WERI-Rb-1 (cell line): ENCODE measurements at regions not wholly inside any gene's neighbourhood (a gene's known extent, or its start where the extent isn't known, plus 50 kb on each side); places are given as distances from the start of the nearest gene placed in this dataset.
"Not testable (repeated sequence)": the region's sequence is repeated elsewhere in the genome, so short reads cannot be mapped to it uniquely, and the experiment has no call there.

ENCODE experiments used
- DNase-seq: peaks from one replicate; pipeline ENCODE4 v3.0.0-alpha.2; 2020
- H3K27ac ChIP-seq: fragments of 250-450 bp; sonication (Bioruptor Pico); 2 replicates; pipeline ENCODE4 v1.5.1; 2020; ENCODE audit warnings: mild to moderate bottlenecking, moderate library complexity
- H3K27me3 ChIP-seq: fragments of 250-450 bp; sonication (Bioruptor Pico); 2 replicates; pipeline ENCODE4 v1.5.1; 2021; ENCODE audit warnings: mild to moderate bottlenecking, low read depth, moderate library complexity; ENCODE audit not compliant: insufficient read depth, severe bottlenecking
- H3K36me3 ChIP-seq: fragments of 250-450 bp; sonication (Bioruptor Pico); 2 replicates; pipeline ENCODE4 v1.5.1; 2020; ENCODE audit warnings: mild to moderate bottlenecking, moderate library complexity
- H3K4me3 ChIP-seq: 2 replicates; pipeline ENCODE4 v1.5.1; 2011; ENCODE audit warnings: low read depth, mild to moderate bottlenecking, control low read depth, low read length
- H3K9me3 ChIP-seq: fragments of 250-450 bp; sonication (Bioruptor Pico); 2 replicates; pipeline ENCODE4 v1.5.1; 2021; ENCODE audit warnings: mild to moderate bottlenecking, moderate library complexity; ENCODE audit not compliant: severe bottlenecking
- TF ChIP-seq, protein P1 (sequence below): IDR thresholded peaks from 2 replicates; pipeline ENCODE4 v1.5.1; 2011; ENCODE audit warnings: low read depth, mild to moderate bottlenecking, control low read depth, inconsistent platforms, low read length

DNA sequence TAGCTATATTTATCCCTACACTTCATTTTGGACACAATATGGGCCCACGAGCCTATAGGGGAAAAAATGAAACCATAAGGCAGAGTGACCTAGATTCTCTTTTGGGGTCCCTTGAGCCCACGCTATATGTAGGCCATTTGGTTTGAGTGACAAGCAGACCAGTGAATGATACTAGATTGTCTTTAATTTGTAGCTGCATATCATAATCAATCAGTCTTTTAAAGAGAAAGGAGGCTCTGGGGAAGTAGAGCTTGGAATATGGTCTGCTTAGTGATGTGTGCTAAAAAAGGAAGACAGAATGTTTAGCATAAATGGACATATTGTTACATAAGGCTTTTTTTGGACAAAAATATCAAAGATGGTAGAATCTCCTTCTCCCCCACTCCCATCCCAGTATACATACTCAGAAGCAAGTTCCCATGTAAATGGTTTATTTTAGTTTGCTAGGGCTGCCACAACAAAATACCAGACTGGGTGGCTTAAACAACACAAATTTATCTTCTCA, 140.8 kb downstream of the CAPZA3 start:
- no peaks in the 10 kb centered on the region for H3K36me3 ChIP-seq
- TF ChIP-seq, protein P1, sequence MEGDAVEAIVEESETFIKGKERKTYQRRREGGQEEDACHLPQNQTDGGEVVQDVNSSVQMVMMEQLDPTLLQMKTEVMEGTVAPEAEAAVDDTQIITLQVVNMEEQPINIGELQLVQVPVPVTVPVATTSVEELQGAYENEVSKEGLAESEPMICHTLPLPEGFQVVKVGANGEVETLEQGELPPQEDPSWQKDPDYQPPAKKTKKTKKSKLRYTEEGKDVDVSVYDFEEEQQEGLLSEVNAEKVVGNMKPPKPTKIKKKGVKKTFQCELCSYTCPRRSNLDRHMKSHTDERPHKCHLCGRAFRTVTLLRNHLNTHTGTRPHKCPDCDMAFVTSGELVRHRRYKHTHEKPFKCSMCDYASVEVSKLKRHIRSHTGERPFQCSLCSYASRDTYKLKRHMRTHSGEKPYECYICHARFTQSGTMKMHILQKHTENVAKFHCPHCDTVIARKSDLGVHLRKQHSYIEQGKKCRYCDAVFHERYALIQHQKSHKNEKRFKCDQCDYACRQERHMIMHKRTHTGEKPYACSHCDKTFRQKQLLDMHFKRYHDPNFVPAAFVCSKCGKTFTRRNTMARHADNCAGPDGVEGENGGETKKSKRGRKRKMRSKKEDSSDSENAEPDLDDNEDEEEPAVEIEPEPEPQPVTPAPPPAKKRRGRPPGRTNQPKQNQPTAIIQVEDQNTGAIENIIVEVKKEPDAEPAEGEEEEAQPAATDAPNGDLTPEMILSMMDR, result no peak
- no peaks in the 10 kb centered on the region for H3K27me3 ChIP-seq
- H3K27ac ChIP-seq, result no peak overlapping the region
- no peak for DNase-seq
- H3K9me3 ChIP-seq, result no peaks in the 10 kb centered on the region
- no peak overlapping the region for H3K4me3 ChIP-seq

DNA sequence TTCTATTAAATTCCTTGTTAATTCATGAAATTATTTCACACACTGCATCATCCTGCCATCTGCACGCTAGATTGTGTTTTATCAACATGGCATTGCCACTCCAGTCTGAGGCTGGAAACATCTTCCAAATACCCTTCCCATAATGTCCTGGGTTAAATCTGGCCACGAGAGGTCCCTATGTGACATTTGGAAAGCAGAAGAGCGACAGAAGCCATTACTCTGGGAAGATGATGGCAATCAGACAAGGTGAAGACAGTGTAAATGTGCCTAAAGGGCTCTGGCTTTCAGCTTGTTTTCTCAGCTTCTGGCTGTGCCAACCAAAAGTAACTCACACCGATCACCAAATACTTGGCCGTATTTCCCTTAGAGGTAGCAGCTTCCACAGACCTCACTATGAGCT, 144.8 kb downstream of the CAPZA3 start:
- Histone ChIP-seq H3K27me3 (no peaks in the 10 kb centered on the region), H3K36me3 (no peaks in the 10 kb centered on the region), H3K9me3 (no peaks in the 10 kb centered on the region), H3K4me3 (no peak overlapping the region), H3K27ac (no peak overlapping the region)
- TF ChIP-seq, protein P1, result no peak
- no peak for DNase-seq

DNA sequence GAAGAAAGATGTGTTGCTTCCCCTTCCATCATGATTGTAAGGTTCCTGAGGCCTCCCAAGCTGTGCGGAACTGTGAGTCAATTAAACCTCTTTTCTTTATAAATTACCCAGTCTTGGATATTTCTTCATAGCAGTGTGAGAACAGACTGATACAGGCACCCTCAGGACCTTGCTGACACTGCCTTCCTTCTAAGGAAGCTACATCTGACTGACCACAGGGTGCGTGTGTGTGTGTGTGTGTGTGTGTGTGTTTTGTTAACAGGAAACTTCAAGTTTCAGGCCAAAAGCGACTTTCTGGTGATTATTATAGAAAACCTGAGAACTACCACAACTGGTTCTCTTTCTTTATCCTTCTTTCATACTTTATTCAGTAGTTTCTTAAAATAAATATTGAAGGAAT, 149.0 kb downstream of the CAPZA3 start:
- no peaks in the 10 kb centered on the region for H3K36me3 ChIP-seq
- H3K9me3 ChIP-seq, result peaks cover 3% of the 10 kb centered on the region

DNA sequence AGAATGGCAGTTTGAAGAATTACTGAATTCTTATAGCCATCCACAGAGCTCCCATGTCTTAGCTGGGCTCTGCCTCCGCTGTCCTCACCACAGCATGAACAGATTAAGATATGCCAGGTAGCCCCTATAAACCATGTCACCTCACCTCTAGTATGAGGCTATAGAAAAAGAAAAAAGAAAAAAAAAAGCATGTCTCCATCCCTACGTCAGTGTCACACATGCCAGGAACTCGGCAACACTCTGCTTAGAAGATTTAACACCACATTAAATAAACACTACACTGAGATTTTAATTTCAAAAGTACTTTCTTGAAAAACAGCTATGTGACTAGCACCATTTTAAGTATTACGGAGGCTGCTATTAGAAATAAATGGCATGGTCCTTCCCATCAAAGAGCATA, 149.4 kb downstream of the CAPZA3 start:
- H3K36me3 ChIP-seq, result no peaks in the 10 kb centered on the region
- H3K27me3 ChIP-seq, result no peaks in the 10 kb centered on the region

More for the DNA sequence above, 149.0 kb downstream of the CAPZA3 start:
- Histone ChIP-seq H3K4me3 (no peak overlapping the region), H3K27me3 (no peaks in the 10 kb centered on the region), H3K27ac (no peak overlapping the region)
- no peak for DNase-seq
- TF ChIP-seq, protein P1, result no peak

DNA sequence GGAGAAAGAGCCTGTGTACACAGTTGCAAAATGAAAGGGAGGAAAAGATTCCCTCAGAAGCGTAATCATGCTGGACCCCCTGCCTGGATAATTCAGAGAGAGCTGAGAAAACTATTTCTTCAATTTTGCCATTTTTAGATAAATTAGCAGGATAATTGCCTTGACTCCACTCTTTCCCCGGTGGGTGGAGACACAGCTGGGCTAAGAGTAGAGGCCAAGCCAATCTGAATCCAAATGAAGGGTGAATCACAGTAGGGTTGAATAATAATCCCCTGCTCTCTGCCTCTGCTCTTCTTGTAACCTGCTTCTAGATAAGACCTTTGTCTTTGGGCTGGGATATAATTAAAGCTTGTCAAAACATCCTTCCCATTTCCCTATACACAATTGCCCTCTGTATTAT, 150.1 kb downstream of the CAPZA3 start:
- H3K4me3 ChIP-seq, result no peak overlapping the region
- no peaks in the 10 kb centered on the region for H3K27me3 ChIP-seq
- TF ChIP-seq, protein P1, result no peak
- peaks cover 3% of the 10 kb centered on the region for H3K9me3 ChIP-seq
- H3K36me3 ChIP-seq, result no peaks in the 10 kb centered on the region
- DNase-seq, result no peak
- H3K27ac ChIP-seq, result no peak overlapping the region

More for the DNA sequence above, 149.4 kb downstream of the CAPZA3 start:
- Histone ChIP-seq H3K9me3 (peaks cover 3% of the 10 kb centered on the region), H3K4me3 (no peak overlapping the region), H3K27ac (no peak overlapping the region)
- no peak for DNase-seq
- TF ChIP-seq, protein P1, result no peak

DNA sequence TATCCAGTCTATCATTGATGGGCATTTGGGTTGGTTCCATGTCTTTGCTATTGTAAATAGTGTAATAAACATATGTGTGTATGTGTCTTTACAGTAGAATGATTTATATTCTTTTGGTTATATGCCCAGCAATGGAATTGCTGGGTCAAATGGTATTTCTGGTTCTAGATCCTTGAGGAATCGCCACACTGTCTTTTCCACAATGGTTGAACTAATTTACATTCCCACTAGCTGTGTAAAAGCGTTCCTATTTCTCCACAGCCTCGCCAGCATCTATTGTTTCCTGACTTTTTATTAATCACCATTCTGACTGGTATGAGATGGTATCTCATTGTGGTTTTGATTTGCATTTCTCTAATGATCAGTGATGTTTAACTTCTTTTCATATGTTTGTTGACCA, 152.7 kb downstream of the CAPZA3 start:
- H3K27me3 ChIP-seq, H3K4me3 ChIP-seq, H3K27ac ChIP-seq, DNase-seq, H3K36me3 ChIP-seq: not testable (repeated sequence)
- peaks cover 14% of the 10 kb centered on the region for H3K9me3 ChIP-seq
